Activated T-cell treated with anti-CD3 and anti-CD28 coated beads, Interleukin-2, amount 50 U/mL, for 72 hours (primary cell): ENCODE measurements at regions not wholly inside any gene's neighbourhood (a gene's known extent, or its start where the extent isn't known, plus 50 kb on each side); places are given as distances from the start of the nearest gene placed in this dataset.

Source experiments
- ATAC-seq, 2 donors: fragments of 150-1000 bp; cut with Tn5 transposase; replicated peaks in 1 of 2; 2 replicates each; pipeline ENCODE4 v1.10.0; 2021; ENCODE audit warnings: moderate library complexity in 2 of 2, mild to moderate bottlenecking in 1 of 2
- DNase-seq, 2 donors: peaks; one replicate each; pipeline ENCODE4 v3.0.0; 2021 to 2022; ENCODE audit warnings: mixed read lengths in 1 of 2
- H3K27ac Mint-ChIP-seq: one replicate; pipeline ENCODE4 v1.8.0; 2022; ENCODE audit warnings: mild to moderate bottlenecking, moderate library complexity, mixed read lengths
- H3K27me3 Mint-ChIP-seq: one replicate; pipeline ENCODE4 v1.8.0; 2022; ENCODE audit warnings: low read depth, mixed read lengths
- H3K36me3 Mint-ChIP-seq, 2 donors: one replicate each; pipeline ENCODE4 v1.8.0; 2022; ENCODE audit warnings: mixed read lengths in 2 of 2, mild to moderate bottlenecking in 1 of 2; ENCODE audit not compliant: insufficient read depth in 2 of 2
- H3K4me1 Mint-ChIP-seq: one replicate; pipeline ENCODE4 v1.8.0; 2022; ENCODE audit warnings: low read depth, mixed read lengths
- H3K4me3 Mint-ChIP-seq, 2 donors: one replicate each; pipeline ENCODE4 v1.8.0; 2022; ENCODE audit warnings: mild to moderate bottlenecking in 2 of 2, mixed read lengths in 2 of 2, moderate library complexity in 2 of 2
- H3K9me3 Mint-ChIP-seq, 2 donors: one replicate each; pipeline ENCODE4 v1.8.0; 2022; ENCODE audit warnings: mixed read lengths in 2 of 2

DNA sequence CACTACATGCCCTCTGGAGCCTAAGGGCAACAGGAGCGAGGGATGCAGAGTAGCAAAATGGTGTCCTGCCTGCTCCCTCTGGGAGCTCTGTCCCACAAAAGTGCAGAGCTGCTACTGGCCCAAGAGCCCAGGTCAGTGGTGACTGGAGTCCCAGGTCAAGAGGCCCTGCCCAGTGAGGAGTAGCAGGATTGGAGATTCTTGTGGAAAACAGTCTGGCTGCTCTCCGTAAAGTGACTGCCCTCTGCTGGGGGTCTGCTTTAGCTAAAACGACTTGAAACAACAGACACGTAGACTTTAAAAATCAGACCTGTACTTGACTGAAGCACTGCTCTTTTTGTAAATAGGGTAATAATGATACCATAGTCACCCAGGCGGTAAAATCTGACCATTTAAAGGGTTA lies 917.0 kb downstream of the MAT2B start:
- Mint-ChIP-seq H3K9me3 (peaks cover 5 to 18% of the 10 kb centered on the region in 2 donors), H3K36me3 (peaks cover 0 to 3% of the 10 kb centered on the region in 2 donors), H3K4me1 (no peaks in the 10 kb centered on the region), H3K4me3 (no peak overlapping the region), H3K27ac (no peak overlapping the region), H3K27me3 (no peaks in the 10 kb centered on the region)
- DNase-seq (no peak), ATAC-seq (no peak)

DNA sequence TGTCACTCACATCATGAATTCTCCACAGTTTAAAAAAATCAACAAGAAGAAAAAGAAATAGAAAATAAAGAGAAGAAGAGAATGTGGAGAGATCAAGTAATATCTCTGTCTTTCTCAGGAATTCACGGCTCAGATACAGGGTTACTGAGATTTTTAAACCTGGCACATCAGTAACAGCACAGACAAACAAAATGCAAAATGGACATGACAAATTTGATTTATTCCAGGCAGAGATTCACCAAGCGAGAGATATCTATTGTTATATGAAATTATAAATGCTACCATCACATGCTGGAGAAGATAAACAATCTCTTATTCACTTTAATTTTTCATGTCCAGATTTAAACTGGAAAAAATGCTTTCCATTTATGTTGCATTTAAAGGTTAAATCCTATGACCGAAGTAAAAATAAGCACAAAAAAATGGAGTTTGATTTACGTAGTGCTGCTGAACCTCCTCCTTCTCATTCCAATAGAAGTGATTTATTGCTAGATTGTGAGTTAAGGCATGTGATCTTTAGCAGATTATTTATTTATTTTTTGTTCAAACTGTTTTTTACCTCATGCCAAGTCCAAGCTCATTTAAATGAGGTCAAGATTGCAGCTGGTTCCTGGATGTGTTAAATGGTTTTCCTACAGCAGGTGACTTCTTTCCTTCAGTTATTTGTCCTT lies 926.4 kb downstream of the MAT2B start:
- DNase-seq, result no peak
- Mint-ChIP-seq H3K36me3 (no peaks in the 10 kb centered on the region), H3K4me1 (no peaks in the 10 kb centered on the region), H3K27ac (no peak overlapping the region), H3K9me3 (peaks cover 0 to 9% of the 10 kb centered on the region in 2 donors), H3K27me3 (no peaks in the 10 kb centered on the region), H3K4me3 (no peak overlapping the region)
- no peak for ATAC-seq

DNA sequence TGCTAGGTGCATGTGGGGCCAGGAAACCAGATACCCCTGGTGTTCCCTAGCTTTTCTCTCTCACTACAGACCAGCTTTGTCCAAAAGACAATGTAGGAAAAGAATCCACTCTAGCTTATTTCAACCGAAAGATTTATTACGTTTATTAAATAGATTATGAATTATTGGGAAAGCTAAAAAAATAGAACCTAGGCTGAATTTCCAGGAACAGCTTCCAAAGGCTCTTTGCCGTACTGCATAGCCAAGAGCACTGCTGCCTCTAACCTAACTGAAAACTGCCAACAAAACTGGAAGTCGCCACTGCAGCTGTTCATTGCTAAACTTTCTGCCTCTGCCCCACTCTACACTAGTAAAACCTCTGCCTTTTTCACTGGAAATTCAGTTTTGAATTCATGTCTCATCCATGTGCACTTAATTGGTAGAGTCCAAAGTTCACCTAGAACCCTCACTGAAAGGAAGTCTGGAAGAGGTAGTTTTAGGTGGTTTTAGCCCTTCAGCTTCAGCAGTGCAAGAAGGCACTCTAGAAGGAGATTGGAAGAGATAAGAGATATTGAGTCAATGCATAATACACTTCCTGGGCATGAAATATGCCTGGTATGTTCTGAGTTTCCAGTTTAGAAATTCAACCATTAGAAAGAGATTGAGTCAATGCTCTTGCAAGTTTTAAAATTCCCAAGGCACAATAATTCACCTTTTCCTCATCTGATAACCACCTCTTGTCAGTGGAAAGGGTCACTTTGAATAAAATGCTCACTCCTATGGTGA lies 927.9 kb downstream of the MAT2B start:
- no peaks in the 10 kb centered on the region for H3K4me1 Mint-ChIP-seq
- H3K27ac Mint-ChIP-seq, result no peak overlapping the region
- peaks cover 1 to 9% of the 10 kb centered on the region in 2 donors for H3K9me3 Mint-ChIP-seq
- H3K36me3 Mint-ChIP-seq, result no peaks in the 10 kb centered on the region
- DNase-seq, result no peak
- H3K27me3 Mint-ChIP-seq, result no peaks in the 10 kb centered on the region
- ATAC-seq, result no peak
- no peak overlapping the region for H3K4me3 Mint-ChIP-seq

DNA sequence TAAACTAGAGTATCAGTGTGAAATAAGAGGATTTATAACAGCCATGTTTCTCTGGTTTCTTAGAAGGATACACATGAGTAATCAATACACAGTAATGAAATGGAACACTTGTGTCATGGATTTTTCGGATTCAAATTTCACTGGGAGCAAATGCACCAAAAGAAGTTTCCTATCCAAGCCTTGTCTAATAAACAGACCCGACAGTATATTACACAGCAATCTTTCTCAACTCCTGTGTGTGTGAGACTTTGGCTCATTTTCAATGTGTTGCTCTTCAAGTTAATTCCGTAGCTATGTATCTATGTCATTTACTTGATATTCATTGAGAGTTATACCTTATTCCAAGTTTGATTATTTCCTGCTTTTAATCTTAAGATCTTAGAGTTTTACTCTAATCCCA lies 930.2 kb downstream of the MAT2B start:
- Mint-ChIP-seq H3K4me1 (no peaks in the 10 kb centered on the region), H3K36me3 (no peaks in the 10 kb centered on the region), H3K27ac (no peak overlapping the region), H3K4me3 (no peak overlapping the region), H3K27me3 (no peaks in the 10 kb centered on the region), H3K9me3 (peaks cover 3 to 9% of the 10 kb centered on the region in 2 donors)
- ATAC-seq (no peak), DNase-seq (no peak)

DNA sequence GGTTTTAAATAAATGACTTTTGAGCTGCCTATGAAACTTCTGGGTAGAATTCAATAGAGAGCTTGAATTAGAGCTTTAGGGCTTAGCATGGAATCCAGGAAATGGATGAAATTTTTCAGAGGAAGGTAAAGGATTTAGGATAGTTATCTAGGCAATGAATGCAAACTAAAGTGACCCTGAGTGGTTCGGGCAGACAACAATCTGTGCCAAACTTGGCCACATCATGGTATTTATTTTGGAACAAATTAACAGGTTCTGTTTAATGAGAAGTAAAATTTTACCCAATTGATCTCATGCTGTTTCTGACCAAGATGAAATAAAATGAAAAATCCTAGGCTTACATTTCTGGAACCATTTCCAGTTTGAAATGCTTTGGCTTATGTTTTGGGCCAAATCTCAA lies 934.4 kb downstream of the MAT2B start:
- Mint-ChIP-seq H3K4me3 (no peak overlapping the region), H3K27ac (no peak overlapping the region), H3K4me1 (no peaks in the 10 kb centered on the region), H3K27me3 (no peaks in the 10 kb centered on the region), H3K9me3 (peaks cover 3 to 4% of the 10 kb centered on the region in 2 donors), H3K36me3 (no peaks in the 10 kb centered on the region)
- DNase-seq (no peak), ATAC-seq (no peak)

DNA sequence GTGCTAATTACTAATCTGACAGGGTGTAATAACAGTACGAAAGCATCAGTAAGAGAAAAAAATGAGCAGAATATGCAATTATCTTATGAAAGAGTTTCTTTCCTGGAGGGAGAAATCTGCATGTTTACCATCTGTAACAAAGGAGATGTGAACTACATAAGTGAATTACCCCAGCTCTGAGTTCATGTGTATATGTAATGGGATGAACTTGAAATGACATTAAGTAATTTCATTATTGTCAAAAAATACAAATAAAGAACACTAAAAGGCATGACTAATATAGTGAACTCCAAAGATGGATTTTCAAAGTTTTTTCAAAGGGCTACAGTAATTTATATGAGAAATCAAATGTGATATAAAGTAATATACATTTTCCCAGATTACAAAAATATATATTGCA lies 944.0 kb downstream of the MAT2B start:
- no peak for DNase-seq
- peaks cover 3 to 4% of the 10 kb centered on the region in 2 donors for H3K9me3 Mint-ChIP-seq
- H3K27ac Mint-ChIP-seq, result no peak overlapping the region
- no peaks in the 10 kb centered on the region for H3K36me3 Mint-ChIP-seq
- no peak for ATAC-seq
- no peak overlapping the region for H3K4me3 Mint-ChIP-seq
- H3K27me3 Mint-ChIP-seq, result no peaks in the 10 kb centered on the region
- no peaks in the 10 kb centered on the region for H3K4me1 Mint-ChIP-seq

DNA sequence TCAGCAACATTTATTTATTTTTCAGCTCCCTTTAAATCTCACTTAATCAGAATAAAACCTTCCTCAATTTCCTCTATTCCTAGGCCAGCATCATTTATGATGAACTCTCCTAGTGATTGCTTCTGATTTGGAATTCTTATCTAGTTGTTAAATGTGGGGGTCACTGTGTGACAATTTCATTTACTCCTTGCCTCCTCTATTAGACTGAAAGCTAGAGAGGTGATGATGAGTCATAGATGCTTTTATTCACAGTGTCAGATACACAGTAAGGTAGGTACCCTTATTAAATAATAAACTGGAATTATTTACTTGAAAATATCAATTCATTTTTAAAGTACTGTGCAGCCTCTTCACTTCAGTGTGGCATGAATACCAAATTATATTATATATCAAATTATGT lies 960.6 kb downstream of the MAT2B start:
- no peak for ATAC-seq
- no peak for DNase-seq
- no peak overlapping the region for H3K4me3 Mint-ChIP-seq
- peaks cover 5 to 9% of the 10 kb centered on the region in 2 donors for H3K9me3 Mint-ChIP-seq
- no peaks in the 10 kb centered on the region for H3K36me3 Mint-ChIP-seq
- no peak overlapping the region for H3K27ac Mint-ChIP-seq
- H3K27me3 Mint-ChIP-seq, result no peaks in the 10 kb centered on the region
- H3K4me1 Mint-ChIP-seq, result no peaks in the 10 kb centered on the region

DNA sequence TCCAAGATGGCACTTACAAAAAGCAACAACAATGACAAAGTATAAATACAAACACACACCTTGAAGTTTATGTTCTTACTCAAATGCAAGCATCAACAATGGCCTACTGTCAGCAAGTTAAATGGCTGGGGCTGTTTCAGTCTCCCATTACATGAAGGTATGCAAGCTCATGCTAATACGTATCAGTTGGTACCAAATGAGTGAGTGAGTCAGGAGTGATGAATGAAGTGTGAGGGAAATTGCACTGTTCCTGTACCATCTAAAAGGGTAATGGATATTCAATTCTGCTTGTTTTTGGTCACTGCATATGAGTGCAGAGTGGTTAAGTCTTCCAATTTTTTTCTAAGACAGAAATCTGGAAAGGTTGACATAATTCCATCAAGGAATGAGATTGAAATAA lies 964.9 kb downstream of the MAT2B start:
- Mint-ChIP-seq H3K27ac (no peak overlapping the region), H3K27me3 (no peaks in the 10 kb centered on the region), H3K4me1 (no peaks in the 10 kb centered on the region), H3K4me3 (no peak overlapping the region), H3K9me3 (peaks cover 5 to 10% of the 10 kb centered on the region in 2 donors), H3K36me3 (no peaks in the 10 kb centered on the region)
- ATAC-seq (no peak), DNase-seq (no peak)

DNA sequence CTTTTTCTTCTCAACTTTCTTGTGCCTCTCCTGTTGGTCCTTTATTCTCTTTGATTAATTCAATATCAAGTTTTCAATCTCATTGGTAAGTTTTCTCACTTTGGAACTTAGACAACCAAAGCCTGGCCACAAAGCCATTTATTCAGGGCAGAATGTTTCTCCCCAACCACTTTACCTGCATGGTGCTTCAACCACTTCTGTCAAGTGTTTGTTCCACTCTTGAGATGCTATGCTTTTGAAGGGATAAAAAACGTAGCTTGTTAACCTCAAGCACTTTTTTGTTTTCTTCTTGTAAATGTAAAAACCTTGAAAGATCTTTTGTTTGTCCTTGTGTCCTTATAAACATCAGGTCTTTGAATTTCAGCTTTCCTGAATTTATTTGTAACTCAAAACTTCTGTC lies 966.7 kb downstream of the MAT2B start:
- Mint-ChIP-seq H3K4me3 (no peak overlapping the region), H3K36me3 (no peaks in the 10 kb centered on the region), H3K9me3 (peaks cover 6 to 7% of the 10 kb centered on the region in 2 donors), H3K27ac (no peak overlapping the region), H3K4me1 (no peaks in the 10 kb centered on the region), H3K27me3 (no peaks in the 10 kb centered on the region)
- ATAC-seq, result no peak
- DNase-seq, result no peak

DNA sequence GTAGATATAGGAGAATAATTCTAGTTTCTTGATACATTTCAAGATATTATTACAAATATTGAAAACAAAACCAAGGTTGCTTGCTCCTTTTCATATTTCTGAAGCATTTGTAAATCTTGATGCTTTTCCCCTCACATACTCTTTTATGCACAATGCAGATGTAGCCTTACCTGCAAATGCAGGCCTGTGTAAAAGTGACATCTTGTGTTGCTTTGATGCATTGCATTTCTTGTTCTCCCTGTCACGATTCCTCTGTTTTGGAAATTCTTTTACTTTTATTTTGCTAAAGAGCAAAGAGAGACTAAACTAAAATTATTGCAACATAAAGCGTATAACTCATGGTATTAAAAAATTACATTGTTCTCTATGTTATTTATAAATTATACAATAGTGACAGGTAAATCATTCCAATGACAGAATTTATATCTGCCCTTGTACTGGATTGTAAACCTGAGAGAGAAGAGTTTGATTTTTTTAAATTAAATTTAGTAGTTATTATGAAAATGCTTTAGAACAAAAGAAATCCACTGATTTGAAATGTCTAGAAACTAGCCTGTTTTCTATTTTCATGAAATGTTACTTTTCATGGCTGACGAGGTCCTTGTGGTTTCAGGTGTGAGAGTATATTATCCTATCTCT lies 970.0 kb downstream of the MAT2B start:
- DNase-seq, result no peak
- Mint-ChIP-seq H3K27ac (no peak overlapping the region), H3K4me1 (no peaks in the 10 kb centered on the region), H3K27me3 (no peaks in the 10 kb centered on the region), H3K9me3 (peaks cover 6 to 9% of the 10 kb centered on the region in 2 donors), H3K4me3 (no peak overlapping the region), H3K36me3 (no peaks in the 10 kb centered on the region)
- ATAC-seq, result no peak

DNA sequence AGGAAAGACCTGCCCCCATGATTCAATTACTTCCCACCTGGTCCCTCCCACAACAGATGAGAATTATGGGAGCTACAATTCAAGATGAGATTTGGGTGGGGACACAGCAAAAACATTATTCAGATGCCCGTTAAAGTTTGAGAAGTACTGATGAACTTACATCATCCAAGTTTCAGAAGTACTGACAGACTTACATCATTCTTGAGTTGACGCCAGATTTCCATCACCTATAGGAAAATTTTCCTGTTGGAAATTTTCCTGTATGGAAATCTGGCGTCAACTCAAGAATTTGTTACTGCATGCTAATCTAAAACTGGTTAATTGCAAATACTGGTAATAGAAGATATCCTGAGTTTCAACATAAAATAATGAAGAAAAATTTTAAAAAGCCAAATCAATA lies 975.9 kb downstream of the MAT2B start:
- H3K27ac Mint-ChIP-seq, result no peak overlapping the region
- H3K36me3 Mint-ChIP-seq, result no peaks in the 10 kb centered on the region
- no peaks in the 10 kb centered on the region for H3K27me3 Mint-ChIP-seq
- no peak overlapping the region for H3K4me3 Mint-ChIP-seq
- ATAC-seq (no peak), DNase-seq (no peak)
- H3K9me3 Mint-ChIP-seq, result peaks cover 3 to 5% of the 10 kb centered on the region in 2 donors
- H3K4me1 Mint-ChIP-seq, result no peaks in the 10 kb centered on the region

DNA sequence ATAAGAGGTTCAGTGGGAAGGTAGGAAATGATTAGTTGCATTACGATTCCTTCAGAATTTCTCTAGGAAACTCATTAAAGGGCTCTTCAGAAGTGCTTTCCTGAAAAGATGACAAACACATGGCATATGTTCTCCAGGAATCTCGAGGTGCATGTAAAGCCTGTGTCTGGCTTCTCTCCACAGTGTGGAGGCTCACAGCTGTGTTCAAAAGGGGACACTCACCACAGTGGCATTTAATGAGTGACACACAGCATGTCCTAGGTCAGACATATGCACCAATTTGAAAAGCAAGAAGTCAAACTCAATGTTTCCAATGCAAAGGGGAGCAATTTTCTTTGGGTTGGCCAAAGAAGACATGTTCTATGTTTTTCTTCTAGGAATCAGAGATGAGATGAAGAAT lies 976.9 kb downstream of the MAT2B start:
- no peaks in the 10 kb centered on the region for H3K27me3 Mint-ChIP-seq

DNA sequence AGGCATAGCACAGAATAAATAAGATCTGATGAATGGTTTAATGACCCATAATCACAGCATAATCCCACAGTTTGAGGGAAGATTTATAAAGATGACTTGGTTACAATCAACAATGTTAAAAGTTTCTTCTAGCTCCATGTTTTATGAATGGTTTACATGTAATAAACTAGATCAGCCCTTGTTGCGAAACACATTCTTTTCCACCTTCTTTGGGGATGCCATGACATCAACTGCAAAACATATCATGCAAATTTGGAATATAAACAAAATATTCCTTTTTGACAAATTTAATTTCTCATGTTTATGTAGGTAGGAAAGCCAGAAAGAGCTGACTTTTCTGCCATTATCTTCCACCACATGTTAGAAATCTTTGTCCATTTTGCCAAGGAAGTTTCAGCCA lies 979.5 kb downstream of the MAT2B start:
- Mint-ChIP-seq H3K9me3 (peaks cover 10 to 11% of the 10 kb centered on the region in 2 donors), H3K27ac (no peak overlapping the region), H3K27me3 (no peaks in the 10 kb centered on the region), H3K36me3 (no peaks in the 10 kb centered on the region), H3K4me1 (no peaks in the 10 kb centered on the region), H3K4me3 (no peak overlapping the region)
- no peak for ATAC-seq
- DNase-seq, result no peak

More for the DNA sequence above, 976.9 kb downstream of the MAT2B start:
- no peak overlapping the region for H3K27ac Mint-ChIP-seq
- no peaks in the 10 kb centered on the region for H3K36me3 Mint-ChIP-seq
- ATAC-seq, result no peak
- H3K9me3 Mint-ChIP-seq, result peaks cover 5 to 8% of the 10 kb centered on the region in 2 donors
- no peak overlapping the region for H3K4me3 Mint-ChIP-seq
- no peak for DNase-seq
- no peaks in the 10 kb centered on the region for H3K4me1 Mint-ChIP-seq
